Upper lobe of right lung (tissue), 1 donor: ENCODE measurements at regions not wholly inside any gene's neighbourhood (a gene's known extent, or its start where the extent isn't known, plus 50 kb on each side); places are given as distances from the start of the nearest gene placed in this dataset.
"Not testable (repeated sequence)": the region's sequence is repeated elsewhere in the genome, so short reads cannot be mapped to it uniquely, and the experiment has no call there.

Source experiments
- ATAC-seq: fragments of 200-7000 bp; cut with Tn5 transposase; one replicate; pipeline ENCODE4 v1.9.1; 2020; ENCODE audit warnings: mild to moderate bottlenecking, moderate library complexity
- DNase-seq: peaks from one replicate; pipeline ENCODE4 v3.0.0-alpha.2; 2020
- H3K27ac ChIP-seq: fragments of 200-600 bp; one replicate; pipeline ENCODE4 v1.8.0; 2022
- H3K27me3 ChIP-seq: fragments of 200-600 bp; one replicate; pipeline ENCODE4 v1.8.0; 2022; ENCODE audit warnings: mild to moderate bottlenecking
- H3K36me3 ChIP-seq: fragments of 200-600 bp; one replicate; pipeline ENCODE4 v1.8.0; 2022
- H3K4me1 ChIP-seq: fragments of 200-600 bp; one replicate; pipeline ENCODE4 v1.8.0; 2022
- H3K4me3 ChIP-seq: fragments of 200-600 bp; one replicate; pipeline ENCODE4 v1.8.0; 2022; ENCODE audit warnings: mild to moderate bottlenecking
- H3K9me3 ChIP-seq: fragments of 200-600 bp; one replicate; pipeline ENCODE4 v1.8.0; 2022
- intact Hi-C: fragments of 100-400 bp; cut with DNase I; formaldehyde crosslinking; loops from one replicate; pipeline ENCODE4 v1.11.0; 2022
- TF ChIP-seq, protein P1 (sequence below): fragments of 200-600 bp; IDR thresholded peaks from one replicate; pipeline ENCODE4 v1.8.0; 2022; ENCODE audit warnings: antibody characterized with exemption
- donor health status: DM: no; HTN: yes; CAD: no; lungs with severe emphysema.

DNA sequence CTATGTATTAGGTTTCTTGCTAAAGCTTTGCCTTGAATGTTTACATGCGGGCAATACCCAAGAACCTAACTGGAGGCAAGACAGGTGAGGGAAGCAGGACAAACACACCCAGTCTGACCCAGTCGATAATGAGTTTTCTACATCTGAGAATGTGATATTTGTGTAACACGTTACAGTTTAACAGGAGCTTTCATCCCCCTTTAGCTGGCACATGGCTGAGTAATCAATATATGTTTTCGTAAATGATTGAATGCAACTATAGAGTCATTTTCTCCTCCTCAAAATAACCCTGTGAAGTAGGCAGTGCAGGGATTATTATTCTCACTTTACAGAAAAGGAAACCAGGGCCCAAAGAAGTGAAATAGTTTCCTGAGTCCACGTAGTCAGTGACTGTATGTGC, 84.7 kb upstream of the HTR4 start:
- Histone ChIP-seq H3K4me3 (no peak overlapping the region), H3K27ac (no peak overlapping the region), H3K9me3 (no peaks in the 10 kb centered on the region), H3K36me3 (no peaks in the 10 kb centered on the region), H3K27me3 (no peaks in the 10 kb centered on the region), H3K4me1 (peaks cover 20% of the 10 kb centered on the region)
- TF ChIP-seq, protein P1, sequence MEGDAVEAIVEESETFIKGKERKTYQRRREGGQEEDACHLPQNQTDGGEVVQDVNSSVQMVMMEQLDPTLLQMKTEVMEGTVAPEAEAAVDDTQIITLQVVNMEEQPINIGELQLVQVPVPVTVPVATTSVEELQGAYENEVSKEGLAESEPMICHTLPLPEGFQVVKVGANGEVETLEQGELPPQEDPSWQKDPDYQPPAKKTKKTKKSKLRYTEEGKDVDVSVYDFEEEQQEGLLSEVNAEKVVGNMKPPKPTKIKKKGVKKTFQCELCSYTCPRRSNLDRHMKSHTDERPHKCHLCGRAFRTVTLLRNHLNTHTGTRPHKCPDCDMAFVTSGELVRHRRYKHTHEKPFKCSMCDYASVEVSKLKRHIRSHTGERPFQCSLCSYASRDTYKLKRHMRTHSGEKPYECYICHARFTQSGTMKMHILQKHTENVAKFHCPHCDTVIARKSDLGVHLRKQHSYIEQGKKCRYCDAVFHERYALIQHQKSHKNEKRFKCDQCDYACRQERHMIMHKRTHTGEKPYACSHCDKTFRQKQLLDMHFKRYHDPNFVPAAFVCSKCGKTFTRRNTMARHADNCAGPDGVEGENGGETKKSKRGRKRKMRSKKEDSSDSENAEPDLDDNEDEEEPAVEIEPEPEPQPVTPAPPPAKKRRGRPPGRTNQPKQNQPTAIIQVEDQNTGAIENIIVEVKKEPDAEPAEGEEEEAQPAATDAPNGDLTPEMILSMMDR, result no peak
- intact Hi-C loops, result loop anchor here (10.0 kb wide), 3 partner anchors 256 to 376 kb away; no protein-coding TSS in a partner anchor
- no peak for DNase-seq
- no peak for ATAC-seq

DNA sequence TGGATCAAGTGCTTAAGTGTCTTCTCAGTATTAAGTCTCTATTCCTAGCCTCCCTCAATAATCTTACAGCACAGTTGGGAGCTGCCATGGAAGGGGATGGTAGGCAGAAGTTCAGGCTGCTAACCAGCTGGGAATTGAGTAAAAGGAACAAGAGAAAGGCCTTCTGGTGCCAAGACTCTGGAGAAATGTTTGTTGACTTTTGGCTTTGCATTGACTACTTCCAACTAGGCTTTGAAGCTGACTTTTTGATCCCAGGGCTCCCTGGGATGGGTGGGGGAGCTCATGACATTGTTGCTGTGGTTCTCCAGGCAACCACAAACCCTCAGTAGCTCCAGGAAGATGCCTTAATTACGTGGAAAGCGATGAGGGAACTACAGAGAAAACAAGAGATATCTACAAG, 85.2 kb upstream of the HTR4 start:
- H3K4me1 ChIP-seq, result peaks cover 20% of the 10 kb centered on the region
- no peak for ATAC-seq
- DNase-seq, result no peak
- no peaks in the 10 kb centered on the region for H3K9me3 ChIP-seq
- TF ChIP-seq, protein P1, result no peak
- intact Hi-C loops, result loop anchor here (10.0 kb wide), 3 partner anchors 255 to 375 kb away; no protein-coding TSS in a partner anchor
- no peaks in the 10 kb centered on the region for H3K27me3 ChIP-seq
- no peak overlapping the region for H3K27ac ChIP-seq
- H3K36me3 ChIP-seq, result no peaks in the 10 kb centered on the region
- no peak overlapping the region for H3K4me3 ChIP-seq

DNA sequence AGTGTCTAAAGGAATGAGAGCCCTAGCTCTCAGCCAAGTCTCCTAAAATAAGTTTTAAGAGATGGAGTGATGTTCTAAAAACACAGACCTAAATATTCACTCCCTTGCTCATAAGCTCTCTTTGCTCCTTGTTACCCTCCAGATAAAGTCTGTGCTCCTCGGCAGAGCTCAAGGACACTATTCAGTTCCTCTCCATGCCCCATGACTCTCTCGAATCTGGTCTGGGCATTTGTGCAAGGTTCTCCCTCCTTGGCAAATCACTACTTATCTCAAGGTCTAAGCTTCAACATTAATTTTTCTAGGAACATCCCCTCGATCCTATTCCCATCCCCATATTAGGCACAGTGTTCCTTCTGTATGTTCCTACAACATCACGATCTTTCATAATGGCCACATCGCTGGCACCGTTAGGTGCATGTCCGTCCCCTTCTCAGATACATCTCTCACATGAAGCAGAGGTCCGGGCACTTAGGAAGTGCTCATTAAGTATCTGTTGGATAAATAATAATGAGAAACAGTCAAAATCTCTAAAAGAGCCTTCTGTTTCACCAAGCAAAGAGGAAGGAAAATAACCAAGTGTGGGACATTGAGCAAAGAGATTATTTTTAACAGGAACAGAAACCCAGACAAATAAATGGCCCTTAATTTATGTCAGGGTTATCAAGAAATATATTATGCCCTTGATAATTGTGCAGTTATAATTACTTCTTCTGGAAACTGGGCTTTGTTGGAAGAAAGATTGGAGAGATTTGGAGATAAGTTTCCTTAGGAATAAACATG, 85.9 kb upstream of the HTR4 start:
- no peak overlapping the region for H3K4me3 ChIP-seq
- H3K36me3 ChIP-seq, result no peaks in the 10 kb centered on the region
- TF ChIP-seq, protein P1, result no peak
- ATAC-seq, result peak; percentile 38
- no peak for DNase-seq
- intact Hi-C loops, result no loop called here
- no peaks in the 10 kb centered on the region for H3K9me3 ChIP-seq
- H3K27me3 ChIP-seq, result no peaks in the 10 kb centered on the region
- peaks cover 19% of the 10 kb centered on the region for H3K4me1 ChIP-seq
- no peak overlapping the region for H3K27ac ChIP-seq

GRCh38 chr5:148740966-148741742, 85.3 kb upstream of the ADRB2 start:
- intact Hi-C loops, result no loop called here
- H3K4me1 ChIP-seq, result peaks cover 17% of the 10 kb centered on the region
- TF ChIP-seq, protein P1, result peak; percentile 80
- no peak overlapping the region for H3K4me3 ChIP-seq
- ATAC-seq (peak; percentile 84), DNase-seq (no peak)
- H3K27me3 ChIP-seq, result no peaks in the 10 kb centered on the region
- H3K36me3 ChIP-seq, result no peaks in the 10 kb centered on the region
- H3K9me3 ChIP-seq, result no peaks in the 10 kb centered on the region
- H3K27ac ChIP-seq, result no peak overlapping the region

DNA sequence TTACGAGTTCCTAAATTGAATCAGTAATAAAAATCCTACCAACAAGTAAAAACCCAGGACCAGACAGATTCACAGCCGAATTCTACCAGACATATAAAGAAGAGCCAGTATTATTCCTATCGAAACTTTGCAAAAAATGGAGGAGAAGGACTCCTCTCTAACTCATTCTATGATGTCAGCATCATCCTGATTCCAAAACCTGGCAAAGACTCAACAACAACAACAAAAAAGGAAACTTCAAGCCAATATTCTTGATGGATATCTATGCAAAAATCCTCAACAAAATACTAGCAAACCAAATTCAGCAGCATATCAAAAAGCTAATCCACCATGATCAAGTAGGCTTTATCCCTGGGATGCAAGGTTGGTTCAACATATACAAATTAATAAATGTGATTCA, 84.6 kb upstream of the ADRB2 start:
- H3K4me1 ChIP-seq, result peaks cover 20% of the 10 kb centered on the region
- H3K36me3 ChIP-seq, H3K27ac ChIP-seq, H3K9me3 ChIP-seq, H3K27me3 ChIP-seq, intact Hi-C loops, H3K4me3 ChIP-seq, ATAC-seq, DNase-seq: not testable (repeated sequence)

DNA sequence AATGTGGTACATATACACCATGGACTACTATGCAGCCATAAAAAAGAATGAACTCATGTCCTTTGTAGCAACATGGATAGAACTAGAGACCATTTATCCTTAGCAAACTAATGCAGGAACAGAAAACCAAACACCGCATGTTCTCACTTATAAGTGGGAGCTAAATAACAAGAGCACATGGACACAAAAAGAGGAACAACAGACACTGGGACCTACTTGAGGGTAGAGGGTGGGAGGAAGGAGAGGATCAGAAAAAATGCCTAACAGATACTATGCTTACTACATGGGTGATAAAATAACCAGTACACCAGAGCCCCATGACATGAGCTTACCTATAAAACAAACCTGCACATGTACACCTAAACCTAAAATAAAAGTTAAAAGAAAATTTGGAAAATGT, 82.0 kb upstream of the ADRB2 start:
- H3K27ac ChIP-seq, H3K9me3 ChIP-seq, ATAC-seq, intact Hi-C loops, DNase-seq, H3K27me3 ChIP-seq, H3K4me3 ChIP-seq, H3K36me3 ChIP-seq: not testable (repeated sequence)
- peaks cover 32% of the 10 kb centered on the region for H3K4me1 ChIP-seq
